Transverse colon (tissue), 4 donors: ENCODE measurements at regions not wholly inside any gene's neighbourhood (a gene's known extent, or its start where the extent isn't known, plus 50 kb on each side); places are given as distances from the start of the nearest gene placed in this dataset.

Source experiments
- DNase-seq: peaks from one replicate; pipeline ENCODE4 v3.0.0-alpha.2; 2019
- H3K27ac ChIP-seq, 4 donors: fragments of 200-600 bp; sonication (generic); 2 replicates each; pipeline ENCODE4 v1.5.1; 2016 to 2018; ENCODE audit warnings: inconsistent platforms in 4 of 4
- H3K27me3 ChIP-seq: fragments of 200-600 bp; sonication (generic); 2 replicates; pipeline ENCODE4 v1.5.1; 2017; ENCODE audit warnings: inconsistent platforms
- H3K36me3 ChIP-seq, 4 donors: fragments of 200-600 bp; sonication (generic); 2 replicates each; pipeline ENCODE4 v1.5.1; 2017 to 2019; ENCODE audit warnings: inconsistent platforms in 4 of 4
- H3K4me1 ChIP-seq, 4 donors: fragments of 200-600 bp; sonication (generic); 2 replicates each; pipeline ENCODE4 v1.5.1; 2017 to 2020; ENCODE audit warnings: inconsistent platforms in 4 of 4
- H3K4me3 ChIP-seq, 4 donors: fragments of 200-600 bp; sonication (generic); 1 replicate in 1 of 4; 2 replicates in 3 of 4; pipeline versions ENCODE4 v1.5.1 to v1.6.1; 2017 to 2019; ENCODE audit warnings: inconsistent platforms in 4 of 4
- H3K9me3 ChIP-seq, 2 donors: fragments of 200-600 bp; sonication (generic); 2 replicates each; pipeline ENCODE4 v1.5.1; 2017 to 2019; ENCODE audit warnings: inconsistent platforms in 2 of 2
- EP300 ChIP-seq: sonication (generic); formaldehyde crosslinking; IDR thresholded peaks from one replicate; pipeline ENCODE4 v1.6.1; 2017; ENCODE audit warnings: antibody characterized with exemption, low read depth
- POLR2A ChIP-seq: fragments of 450-650 bp; IDR thresholded peaks from one replicate; pipeline ENCODE4 v1.6.1; 2016; ENCODE audit warnings: antibody characterized with exemption, mild to moderate bottlenecking, moderate library complexity
- POLR2AphosphoS5 ChIP-seq, 3 donors: sonication (generic); formaldehyde crosslinking; IDR thresholded peaks; one replicate each; pipeline ENCODE4 v1.6.1; 2016; ENCODE audit warnings: antibody characterized with exemption in 3 of 3
- WGBS, 2 donors: methylation state at CpG; one replicate each; pipeline ENCODE4 v1.1.5; 2018; ENCODE audit warnings: low coverage in 1 of 2; 5-methylcytosine and 5-hydroxymethylcytosine counted together
- in situ Hi-C, 4 donors: fragments of 200-750 bp; cut with MboI; loops; one replicate each; pipeline versions ENCODE4 v1.15.0 to v1.15.1; 2017; ENCODE audit warnings: low sequenced_read_pairs in 3 of 4, low pct_ligation_motif_present in 1 of 4, low pct_unique_long_range_greater_than_20kb in 1 of 4
- intact Hi-C: fragments of 100-400 bp; cut with DNase I; formaldehyde crosslinking; loops from one replicate; pipeline ENCODE4 v1.15.1; 2023; ENCODE audit warnings: low total_unique reads
- TF ChIP-seq, protein P1 (sequence below), 5 experiments: fragments of 200-600 bp in 3 of 5; fragments of 450-650 bp in 2 of 5; sonication (generic) in 3 of 5; IDR thresholded peaks; 1 replicate in 2 of 5; 2 replicates in 3 of 5; pipeline ENCODE4 v1.5.1; 2016 to 2017; ENCODE audit warnings: antibody characterized with exemption in 5 of 5, inconsistent platforms in 3 of 5, mild to moderate bottlenecking in 2 of 5, moderate library complexity in 1 of 5

DNA sequence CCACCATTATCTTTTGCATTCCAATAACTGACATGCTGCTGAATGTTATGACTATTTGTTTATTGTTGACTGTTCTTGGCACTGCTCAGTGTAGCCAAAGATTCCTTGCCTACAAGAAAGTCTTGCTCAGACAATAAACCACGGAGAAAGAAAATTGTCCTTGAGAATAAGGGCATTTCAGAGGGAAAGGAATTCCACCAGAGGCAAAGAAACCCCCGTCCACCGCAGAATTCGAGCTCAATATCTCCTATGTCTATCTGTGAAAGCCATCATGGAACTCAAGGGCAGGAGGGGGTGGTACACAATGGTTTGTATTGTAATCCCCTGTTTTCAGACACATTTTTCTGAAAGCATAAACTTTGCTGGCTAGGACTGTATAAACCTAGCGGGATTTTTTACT is 70.3 kb upstream of the ADAMTS16 start:
- 47% methylated on average over 5 of the region's 5 CpGs; no CpG with 5 or more reads in 1 of the 2 donors for WGBS, 2 donors
- no peak for DNase-seq
- H3K9me3 ChIP-seq: no peaks in the 10 kb centered on the region
- no peaks in the 10 kb centered on the region for H3K36me3 ChIP-seq
- H3K27ac ChIP-seq: no peak overlapping the region
- no peaks in the 10 kb centered on the region for H3K4me1 ChIP-seq
- intact Hi-C loops: no loop called here
- no peaks in the 10 kb centered on the region for H3K27me3 ChIP-seq
- in situ Hi-C loops: no loop called here
- H3K4me3 ChIP-seq: no peak overlapping the region
- TF ChIP-seq EP300: no peak
- no peak for TF ChIP-seq POLR2AphosphoS5 (IDR thresholded peaks at IDR 0.05)
- TF ChIP-seq, protein P1, sequence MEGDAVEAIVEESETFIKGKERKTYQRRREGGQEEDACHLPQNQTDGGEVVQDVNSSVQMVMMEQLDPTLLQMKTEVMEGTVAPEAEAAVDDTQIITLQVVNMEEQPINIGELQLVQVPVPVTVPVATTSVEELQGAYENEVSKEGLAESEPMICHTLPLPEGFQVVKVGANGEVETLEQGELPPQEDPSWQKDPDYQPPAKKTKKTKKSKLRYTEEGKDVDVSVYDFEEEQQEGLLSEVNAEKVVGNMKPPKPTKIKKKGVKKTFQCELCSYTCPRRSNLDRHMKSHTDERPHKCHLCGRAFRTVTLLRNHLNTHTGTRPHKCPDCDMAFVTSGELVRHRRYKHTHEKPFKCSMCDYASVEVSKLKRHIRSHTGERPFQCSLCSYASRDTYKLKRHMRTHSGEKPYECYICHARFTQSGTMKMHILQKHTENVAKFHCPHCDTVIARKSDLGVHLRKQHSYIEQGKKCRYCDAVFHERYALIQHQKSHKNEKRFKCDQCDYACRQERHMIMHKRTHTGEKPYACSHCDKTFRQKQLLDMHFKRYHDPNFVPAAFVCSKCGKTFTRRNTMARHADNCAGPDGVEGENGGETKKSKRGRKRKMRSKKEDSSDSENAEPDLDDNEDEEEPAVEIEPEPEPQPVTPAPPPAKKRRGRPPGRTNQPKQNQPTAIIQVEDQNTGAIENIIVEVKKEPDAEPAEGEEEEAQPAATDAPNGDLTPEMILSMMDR (IDR thresholded peaks at IDR 0.05): no peak
- TF ChIP-seq POLR2A: no peak

- WGBS, 2 donors: 73% methylated on average over 5 of the region's 5 CpGs; no CpG with 5 or more reads in 1 of the 2 donors
- no peaks in the 10 kb centered on the region for H3K27me3 ChIP-seq
- no peaks in the 10 kb centered on the region for H3K9me3 ChIP-seq
- DNase-seq: no peak
- in situ Hi-C loops: no loop called here
- H3K4me3 ChIP-seq: no peak overlapping the region
- no peak for TF ChIP-seq POLR2AphosphoS5 (IDR thresholded peaks at IDR 0.05)
- TF ChIP-seq, protein P1 (IDR thresholded peaks at IDR 0.05): no peak
- no peak for TF ChIP-seq EP300
- TF ChIP-seq POLR2A: no peak
- H3K4me1 ChIP-seq: no peaks in the 10 kb centered on the region
- H3K36me3 ChIP-seq: no peaks in the 10 kb centered on the region
- H3K27ac ChIP-seq: no peak overlapping the region
- intact Hi-C loops: no loop called here
Measured at GRCh38 chr5:5071554-5071953, 68.6 kb upstream of the ADAMTS16 start.

DNA sequence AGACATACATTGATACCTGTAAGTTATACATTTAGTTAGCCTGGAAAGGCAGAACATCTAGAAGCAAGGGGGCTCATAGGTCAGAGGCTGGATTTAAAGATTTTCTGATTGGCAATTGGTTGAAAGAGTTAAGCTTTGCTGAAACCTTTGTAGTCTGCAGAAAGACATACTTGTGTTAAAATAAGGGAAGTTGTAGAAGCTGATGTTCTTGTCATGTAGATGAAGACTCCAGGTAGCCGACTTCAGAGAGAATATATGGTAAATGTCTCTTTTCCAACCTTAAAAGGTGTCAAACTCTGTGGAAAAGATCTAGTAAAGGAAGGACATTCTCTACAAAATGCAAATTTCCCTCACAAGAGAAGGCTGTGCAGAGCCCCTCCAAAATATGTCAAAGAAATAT is 62.9 kb upstream of the ADAMTS16 start:
- in situ Hi-C loops (no loop called here), intact Hi-C loops (no loop called here)
- Histone ChIP-seq H3K4me3 (no peak overlapping the region), H3K9me3 (no peaks in the 10 kb centered on the region), H3K36me3 (no peaks in the 10 kb centered on the region), H3K27me3 (no peaks in the 10 kb centered on the region), H3K27ac (no peak overlapping the region), H3K4me1 (no peaks in the 10 kb centered on the region)
- WGBS, 2 donors: 50 to 58% methylated on average over 1 of the region's 1 CpG
- TF ChIP-seq POLR2A (no peak), POLR2AphosphoS5 (IDR thresholded peaks at IDR 0.05) (no peak), EP300 (no peak)
- TF ChIP-seq, protein P1 (IDR thresholded peaks at IDR 0.05): no peak
- DNase-seq: no peak

- H3K9me3 ChIP-seq: no peaks in the 10 kb centered on the region
- H3K27me3 ChIP-seq: no peaks in the 10 kb centered on the region
- in situ Hi-C loops (no loop called here), intact Hi-C loops (no loop called here)
- no peaks in the 10 kb centered on the region for H3K36me3 ChIP-seq
- no peaks in the 10 kb centered on the region for H3K4me1 ChIP-seq
- no peak overlapping the region for H3K4me3 ChIP-seq
- TF ChIP-seq, protein P1 (IDR thresholded peaks at IDR 0.05): no peak
- TF ChIP-seq POLR2A: no peak
- TF ChIP-seq POLR2AphosphoS5 (IDR thresholded peaks at IDR 0.05): no peak
- TF ChIP-seq EP300: no peak
- H3K27ac ChIP-seq: no peak overlapping the region
- 50 to 65% methylated on average over 4 to 9 of the region's 9 CpGs for WGBS, 2 donors
- DNase-seq: no peak
Measured at GRCh38 chr5:5078009-5078897, 61.9 kb upstream of the ADAMTS16 start.
